IMR-90 (cell line): ENCODE measurements at regions not wholly inside any gene's neighbourhood (a gene's known extent, or its start where the extent isn't known, plus 50 kb on each side); places are given as distances from the start of the nearest gene placed in this dataset.

ENCODE experiments used
- ATAC-seq: fragments of 200-7000 bp; cut with Tn5 transposase; 2 replicates; pipeline ENCODE4 v1.9.1; 2020; ENCODE audit warnings: low read depth, mild to moderate bottlenecking, moderate library complexity
- BruUV-seq: library from RNA; stranded (reverse); fragments of 400-500 nt; replicated peaks from 2 replicates; lab custom pipeline; 2021; lab: Mats Ljungman, UMichigan
- CTCF ChIA-PET: fragments of 300-600 bp; formaldehyde crosslinking; extraction: SDS; loops from one replicate; lab custom pipeline; 2021; ENCODE audit warnings: antibody characterized with exemption; lab: Yijun Ruan, JAX
- POLR2A ChIA-PET: fragments of 300-600 bp; sonication (Branson Sonifier 250); formaldehyde crosslinking; loops from one replicate; lab custom pipeline; 2022; ENCODE audit warnings: antibody characterized with exemption; ENCODE audit not compliant: unreplicated experiment; lab: Charles Lee
- DNase-seq: peaks from one replicate; pipeline ENCODE4 v3.0.0; 2013
- H2AFZ ChIP-seq: replicated peaks from 2 replicates; pipeline ENCODE3; 2013; ENCODE audit warnings: low read length, mild to moderate bottlenecking; ENCODE audit not compliant: poor library complexity
- H2AK5ac ChIP-seq: 2 replicates; pipeline ENCODE4 v1.6.1; 2013; ENCODE audit warnings: low read depth, low read length, inconsistent platforms
- H2AK9ac ChIP-seq: replicated peaks from 2 replicates; pipeline ENCODE3; 2013; ENCODE audit warnings: mild to moderate bottlenecking, low read depth, low read length, moderate library complexity; ENCODE audit not compliant: poor library complexity
- H2BK120ac ChIP-seq: 2 replicates; pipeline ENCODE4 v1.6.1; 2013; ENCODE audit warnings: low read depth, low read length, inconsistent platforms
- H2BK15ac ChIP-seq: 3 replicates; pipeline ENCODE4 v1.6.1; 2013; ENCODE audit warnings: low read depth, low read length, inconsistent platforms
- H2BK20ac ChIP-seq: 2 replicates; pipeline ENCODE4 v1.6.1; 2013; ENCODE audit warnings: low read depth, mild to moderate bottlenecking, inconsistent platforms, low read length, moderate library complexity
- H2BK5ac ChIP-seq: 2 replicates; pipeline ENCODE4 v1.6.1; 2013; ENCODE audit warnings: mild to moderate bottlenecking, low read depth, low read length, inconsistent platforms; ENCODE audit not compliant: poor library complexity, severe bottlenecking
- H3K14ac ChIP-seq: replicated peaks from 2 replicates; pipeline ENCODE4 v1.6.1; 2013; ENCODE audit warnings: low read depth, low read length, inconsistent platforms
- H3K18ac ChIP-seq: 2 replicates; pipeline ENCODE4 v1.6.1; 2013; ENCODE audit warnings: low read depth, low read length, control low read depth
- H3K23ac ChIP-seq: 2 replicates; pipeline ENCODE4 v1.6.1; 2013; ENCODE audit warnings: low read depth, low read length, inconsistent platforms
- H3K27ac ChIP-seq: 2 replicates; pipeline ENCODE4 v1.5.1; 2013; ENCODE audit warnings: mild to moderate bottlenecking, control low read depth, low read length; ENCODE audit not compliant: insufficient read depth
- H3K27me3 ChIP-seq: 2 replicates; pipeline ENCODE4 v1.6.1; 2013; ENCODE audit warnings: low read length; ENCODE audit not compliant: control insufficient read depth, insufficient read depth
- H3K36me3 ChIP-seq: 2 replicates; pipeline ENCODE4 v1.6.1; 2013; ENCODE audit warnings: low read length, mixed read lengths; ENCODE audit not compliant: control insufficient read depth, insufficient read depth
- H3K4ac ChIP-seq: 2 replicates; pipeline ENCODE4 v1.6.1; 2013; ENCODE audit warnings: low read depth, low read length, inconsistent platforms
- H3K4me1 ChIP-seq: 2 replicates; pipeline ENCODE4 v1.6.1; 2013; ENCODE audit warnings: low read length, mixed read lengths; ENCODE audit not compliant: control insufficient read depth, insufficient read depth
- H3K4me2 ChIP-seq: 2 replicates; pipeline ENCODE4 v1.6.1; 2013; ENCODE audit warnings: low read depth, mild to moderate bottlenecking, control low read depth, low read length, moderate library complexity
- H3K4me3 ChIP-seq: 2 replicates; pipeline ENCODE4 v1.5.1; 2013; ENCODE audit warnings: low read depth, mild to moderate bottlenecking, control low read depth, low read length, moderate library complexity; ENCODE audit not compliant: insufficient read depth
- H3K56ac ChIP-seq: 2 replicates; pipeline ENCODE4 v1.6.1; 2013; ENCODE audit warnings: low read length, inconsistent platforms; ENCODE audit not compliant: insufficient read depth; ENCODE audit errors: extremely low read depth
- H3K79me1 ChIP-seq, 2 experiments: 2 replicates each; pipeline ENCODE4 v1.6.1; 2013; ENCODE audit warnings: low read length in 2 of 2, inconsistent platforms in 1 of 2, low read depth in 1 of 2
- H3K9ac ChIP-seq: 2 replicates; pipeline ENCODE4 v1.6.1; 2013; ENCODE audit warnings: low read depth, low read length, control low read depth
- H3K9me1 ChIP-seq: 2 replicates; pipeline ENCODE4 v1.6.1; 2013; ENCODE audit warnings: low read length, inconsistent platforms; ENCODE audit not compliant: insufficient read depth
- H3K9me3 ChIP-seq: 2 replicates; pipeline ENCODE4 v1.6.1; 2013; ENCODE audit warnings: low read length; ENCODE audit not compliant: control insufficient read depth, insufficient read depth
- H4K20me1 ChIP-seq: 2 replicates; pipeline ENCODE4 v1.6.1; 2013; ENCODE audit warnings: low read length, inconsistent platforms; ENCODE audit not compliant: insufficient read depth
- H4K5ac ChIP-seq: 2 replicates; pipeline ENCODE4 v1.6.1; 2013; ENCODE audit warnings: mild to moderate bottlenecking, low read depth, low read length, control low read depth
- H4K8ac ChIP-seq, 2 experiments: 2 replicates each; pipeline ENCODE4 v1.6.1; 2013; ENCODE audit warnings: low read depth in 2 of 2, low read length in 2 of 2, control low read depth in 1 of 2, inconsistent platforms in 1 of 2
- H4K91ac ChIP-seq: 2 replicates; pipeline ENCODE4 v1.6.1; 2013; ENCODE audit warnings: low read depth, low read length, inconsistent platforms; ENCODE audit not compliant: insufficient read depth
- CEBPB ChIP-seq: IDR thresholded peaks from 2 replicates; pipeline ENCODE4 v1.6.1; 2012; ENCODE audit warnings: low read depth, low read length, improper control_type of control experiment
- CHD1 ChIP-seq: IDR thresholded peaks from 2 replicates; pipeline ENCODE4 v1.6.1; 2012; ENCODE audit warnings: low read depth, low read length, improper control_type of control experiment
- ELK1 ChIP-seq: fragments of 150-350 bp; IDR thresholded peaks from 2 replicates; pipeline ENCODE4 v1.6.1; 2016; ENCODE audit warnings: low read depth, mild to moderate bottlenecking, low read length, moderate library complexity, borderline replicate concordance
- MAFK ChIP-seq: IDR thresholded peaks from 2 replicates; pipeline ENCODE4 v1.6.1; 2012; ENCODE audit warnings: low read depth, low read length, improper control_type of control experiment
- MAZ ChIP-seq: IDR thresholded peaks from 2 replicates; pipeline ENCODE4 v1.6.1; 2012; ENCODE audit warnings: low read depth, mild to moderate bottlenecking, low read length, improper control_type of control experiment, moderate library complexity, borderline replicate concordance
- MXI1 ChIP-seq: IDR thresholded peaks from 2 replicates; pipeline ENCODE4 v1.6.1; 2012; ENCODE audit warnings: low read depth, mild to moderate bottlenecking, low read length, moderate library complexity, borderline replicate concordance
- RFX5 ChIP-seq: IDR thresholded peaks from 2 replicates; pipeline ENCODE4 v1.8.0; 2012; ENCODE audit warnings: low read depth, mild to moderate bottlenecking, low read length, moderate library complexity
- USF2 ChIP-seq: fragments of 150-350 bp; IDR thresholded peaks from 2 replicates; pipeline ENCODE4 v1.6.1; 2017; ENCODE audit warnings: mild to moderate bottlenecking, antibody characterized with exemption, low read length, low read depth
- dilution Hi-C: fragments of 300-500 bp; cut with HindIII; formaldehyde crosslinking; loops from one replicate; pipeline ENCODE4 v1.14.3; 2018; ENCODE audit warnings: low sequenced_read_pairs; ENCODE audit not compliant: unreplicated experiment
- in situ Hi-C: fragments of 300-500 bp; cut with MboI; formaldehyde crosslinking; loops from 3 replicates; pipeline ENCODE4 v1.14.3; 2019; ENCODE audit warnings: low sequenced_read_pairs, inconsistent platforms, mixed read lengths
- intact Hi-C: fragments of 100-400 bp; cut with micrococcal nuclease; formaldehyde crosslinking; loops from 2 replicates; pipeline ENCODE4 v1.10.0; 2022
- TF ChIP-seq, protein P1 (sequence below): conservative IDR thresholded peaks from 2 replicates; pipeline ENCODE4 v1.5.1; 2012; ENCODE audit warnings: mild to moderate bottlenecking, low read depth, low read length, improper control_type of control experiment

- H2AFZ ChIP-seq = no peak overlapping the region
- no peak overlapping the region for H4K91ac ChIP-seq
- H3K4me1 ChIP-seq = no peaks in the 10 kb centered on the region
- no peak overlapping the region for H3K4me3 ChIP-seq
- TF ChIP-seq MAFK = no peak
- no peak for TF ChIP-seq CHD1
- TF ChIP-seq RFX5 = no peak
- TF ChIP-seq MAZ = no peak
- no peak for TF ChIP-seq MXI1
- TF ChIP-seq CEBPB = no peak
- TF ChIP-seq, protein P1, sequence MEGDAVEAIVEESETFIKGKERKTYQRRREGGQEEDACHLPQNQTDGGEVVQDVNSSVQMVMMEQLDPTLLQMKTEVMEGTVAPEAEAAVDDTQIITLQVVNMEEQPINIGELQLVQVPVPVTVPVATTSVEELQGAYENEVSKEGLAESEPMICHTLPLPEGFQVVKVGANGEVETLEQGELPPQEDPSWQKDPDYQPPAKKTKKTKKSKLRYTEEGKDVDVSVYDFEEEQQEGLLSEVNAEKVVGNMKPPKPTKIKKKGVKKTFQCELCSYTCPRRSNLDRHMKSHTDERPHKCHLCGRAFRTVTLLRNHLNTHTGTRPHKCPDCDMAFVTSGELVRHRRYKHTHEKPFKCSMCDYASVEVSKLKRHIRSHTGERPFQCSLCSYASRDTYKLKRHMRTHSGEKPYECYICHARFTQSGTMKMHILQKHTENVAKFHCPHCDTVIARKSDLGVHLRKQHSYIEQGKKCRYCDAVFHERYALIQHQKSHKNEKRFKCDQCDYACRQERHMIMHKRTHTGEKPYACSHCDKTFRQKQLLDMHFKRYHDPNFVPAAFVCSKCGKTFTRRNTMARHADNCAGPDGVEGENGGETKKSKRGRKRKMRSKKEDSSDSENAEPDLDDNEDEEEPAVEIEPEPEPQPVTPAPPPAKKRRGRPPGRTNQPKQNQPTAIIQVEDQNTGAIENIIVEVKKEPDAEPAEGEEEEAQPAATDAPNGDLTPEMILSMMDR = no peak
- no peak for TF ChIP-seq USF2
- TF ChIP-seq ELK1 = no peak
- H2AK5ac ChIP-seq = no peak overlapping the region
- dilution Hi-C loops = no loop called here
- DNase-seq (no peak), ATAC-seq (no peak)
- no peaks in the 10 kb centered on the region for H3K79me1 ChIP-seq
- no peak overlapping the region for H3K14ac ChIP-seq
- H3K4ac ChIP-seq = no peak overlapping the region
- no peak overlapping the region for H3K4me2 ChIP-seq
- no peak overlapping the region for H4K8ac ChIP-seq
- H4K20me1 ChIP-seq = no peaks in the 10 kb centered on the region
- H3K27me3 ChIP-seq = no peaks in the 10 kb centered on the region
- H4K5ac ChIP-seq = no peak overlapping the region
- no peak overlapping the region for H3K27ac ChIP-seq
- no peak overlapping the region for H2AK9ac ChIP-seq
- no peak overlapping the region for H2BK15ac ChIP-seq
- no peaks in the 10 kb centered on the region; the same call in 1 of the 2 replicates for H3K9me3 ChIP-seq
- no TSS peak for BruUV-seq
- no peak overlapping the region for H3K56ac ChIP-seq
- H2BK120ac ChIP-seq = no peak overlapping the region
- no peak overlapping the region for H2BK20ac ChIP-seq
- no peaks in the 10 kb centered on the region for H3K9me1 ChIP-seq
- H3K18ac ChIP-seq = no peak overlapping the region
- in situ Hi-C loops = no loop called here
- no peak overlapping the region for H2BK5ac ChIP-seq
- H3K9ac ChIP-seq = no peak overlapping the region
- no peak overlapping the region for H3K23ac ChIP-seq
- no peaks in the 10 kb centered on the region for H3K36me3 ChIP-seq
- ChIA-PET POLR2A (no interaction called here), CTCF (no interaction called here)
- intact Hi-C loops = no loop called here
Observed at GRCh38 chr3:6577584-6577983, 283.3 kb upstream of the GRM7 start.
